ENCODE measurements at regions not wholly inside any gene's neighbourhood (a gene's known extent, or its start where the extent isn't known, plus 50 kb on each side); places are given as distances from the start of the nearest gene placed in this dataset.

GRCh38 chr14:25929881-25930615 lies 667.8 kb downstream of the NOVA1 start:
- TF ChIP-seq RARB (CRISPR knock-in tag; IDR thresholded peaks at IDR 0.05) (no peak), GLIS3 (CRISPR knock-in tag; IDR thresholded peaks at IDR 0.05) (no peak), ESRRG (CRISPR knock-in tag; IDR thresholded peaks at IDR 0.05) (no peak), OSR1 (CRISPR knock-in tag; IDR thresholded peaks at IDR 0.05) (no peak), CSDC2 (CRISPR knock-in tag; IDR thresholded peaks at IDR 0.05) (no peak), ZFP30 (CRISPR knock-in tag; IDR thresholded peaks at IDR 0.05) (no peak), ZFP3 (CRISPR knock-in tag; IDR thresholded peaks at IDR 0.05) (no peak), BACH2 (CRISPR knock-in tag; IDR thresholded peaks at IDR 0.05; ENCODE audit: borderline replicate concordance) (no peak)
- TF ChIP-seq, protein P1, sequence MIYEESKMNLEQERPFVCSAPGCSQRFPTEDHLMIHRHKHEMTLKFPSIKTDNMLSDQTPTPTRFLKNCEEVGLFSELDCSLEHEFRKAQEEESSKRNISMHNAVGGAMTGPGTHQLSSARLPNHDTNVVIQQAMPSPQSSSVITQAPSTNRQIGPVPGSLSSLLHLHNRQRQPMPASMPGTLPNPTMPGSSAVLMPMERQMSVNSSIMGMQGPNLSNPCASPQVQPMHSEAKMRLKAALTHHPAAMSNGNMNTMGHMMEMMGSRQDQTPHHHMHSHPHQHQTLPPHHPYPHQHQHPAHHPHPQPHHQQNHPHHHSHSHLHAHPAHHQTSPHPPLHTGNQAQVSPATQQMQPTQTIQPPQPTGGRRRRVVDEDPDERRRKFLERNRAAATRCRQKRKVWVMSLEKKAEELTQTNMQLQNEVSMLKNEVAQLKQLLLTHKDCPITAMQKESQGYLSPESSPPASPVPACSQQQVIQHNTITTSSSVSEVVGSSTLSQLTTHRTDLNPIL (CRISPR knock-in tag; IDR thresholded peaks at IDR 0.05; ENCODE audit: low read depth) = no peak
- TF ChIP-seq, protein P2, sequence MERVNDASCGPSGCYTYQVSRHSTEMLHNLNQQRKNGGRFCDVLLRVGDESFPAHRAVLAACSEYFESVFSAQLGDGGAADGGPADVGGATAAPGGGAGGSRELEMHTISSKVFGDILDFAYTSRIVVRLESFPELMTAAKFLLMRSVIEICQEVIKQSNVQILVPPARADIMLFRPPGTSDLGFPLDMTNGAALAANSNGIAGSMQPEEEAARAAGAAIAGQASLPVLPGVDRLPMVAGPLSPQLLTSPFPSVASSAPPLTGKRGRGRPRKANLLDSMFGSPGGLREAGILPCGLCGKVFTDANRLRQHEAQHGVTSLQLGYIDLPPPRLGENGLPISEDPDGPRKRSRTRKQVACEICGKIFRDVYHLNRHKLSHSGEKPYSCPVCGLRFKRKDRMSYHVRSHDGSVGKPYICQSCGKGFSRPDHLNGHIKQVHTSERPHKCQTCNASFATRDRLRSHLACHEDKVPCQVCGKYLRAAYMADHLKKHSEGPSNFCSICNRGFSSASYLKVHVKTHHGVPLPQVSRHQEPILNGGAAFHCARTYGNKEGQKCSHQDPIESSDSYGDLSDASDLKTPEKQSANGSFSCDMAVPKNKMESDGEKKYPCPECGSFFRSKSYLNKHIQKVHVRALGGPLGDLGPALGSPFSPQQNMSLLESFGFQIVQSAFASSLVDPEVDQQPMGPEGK (CRISPR knock-in tag; IDR thresholded peaks at IDR 0.05; ENCODE audit: borderline replicate concordance) = no peak
- ATAC-seq = no peak

GRCh38 chr14:25911831-25912230 lies 686.0 kb downstream of the NOVA1 start:
- no peak for ATAC-seq
- TF ChIP-seq, protein P3, sequence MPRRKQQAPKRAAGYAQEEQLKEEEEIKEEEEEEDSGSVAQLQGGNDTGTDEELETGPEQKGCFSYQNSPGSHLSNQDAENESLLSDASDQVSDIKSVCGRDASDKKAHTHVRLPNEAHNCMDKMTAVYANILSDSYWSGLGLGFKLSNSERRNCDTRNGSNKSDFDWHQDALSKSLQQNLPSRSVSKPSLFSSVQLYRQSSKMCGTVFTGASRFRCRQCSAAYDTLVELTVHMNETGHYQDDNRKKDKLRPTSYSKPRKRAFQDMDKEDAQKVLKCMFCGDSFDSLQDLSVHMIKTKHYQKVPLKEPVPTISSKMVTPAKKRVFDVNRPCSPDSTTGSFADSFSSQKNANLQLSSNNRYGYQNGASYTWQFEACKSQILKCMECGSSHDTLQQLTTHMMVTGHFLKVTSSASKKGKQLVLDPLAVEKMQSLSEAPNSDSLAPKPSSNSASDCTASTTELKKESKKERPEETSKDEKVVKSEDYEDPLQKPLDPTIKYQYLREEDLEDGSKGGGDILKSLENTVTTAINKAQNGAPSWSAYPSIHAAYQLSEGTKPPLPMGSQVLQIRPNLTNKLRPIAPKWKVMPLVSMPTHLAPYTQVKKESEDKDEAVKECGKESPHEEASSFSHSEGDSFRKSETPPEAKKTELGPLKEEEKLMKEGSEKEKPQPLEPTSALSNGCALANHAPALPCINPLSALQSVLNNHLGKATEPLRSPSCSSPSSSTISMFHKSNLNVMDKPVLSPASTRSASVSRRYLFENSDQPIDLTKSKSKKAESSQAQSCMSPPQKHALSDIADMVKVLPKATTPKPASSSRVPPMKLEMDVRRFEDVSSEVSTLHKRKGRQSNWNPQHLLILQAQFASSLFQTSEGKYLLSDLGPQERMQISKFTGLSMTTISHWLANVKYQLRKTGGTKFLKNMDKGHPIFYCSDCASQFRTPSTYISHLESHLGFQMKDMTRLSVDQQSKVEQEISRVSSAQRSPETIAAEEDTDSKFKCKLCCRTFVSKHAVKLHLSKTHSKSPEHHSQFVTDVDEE (CRISPR knock-in tag; IDR thresholded peaks at IDR 0.05) = no peak
- TF ChIP-seq, protein P1 (CRISPR knock-in tag; IDR thresholded peaks at IDR 0.05; ENCODE audit: low read depth) = no peak
- TF ChIP-seq BACH2 (CRISPR knock-in tag; IDR thresholded peaks at IDR 0.05; ENCODE audit: borderline replicate concordance) (no peak), CSDC2 (CRISPR knock-in tag; IDR thresholded peaks at IDR 0.05) (no peak), SNAI2 (CRISPR knock-in tag; IDR thresholded peaks at IDR 0.05) (no peak), CSRNP3 (CRISPR knock-in tag; IDR thresholded peaks at IDR 0.05) (no peak), ZC3H10 (CRISPR knock-in tag; IDR thresholded peaks at IDR 0.05) (no peak), ZFP30 (CRISPR knock-in tag; IDR thresholded peaks at IDR 0.05) (no peak), GLIS3 (CRISPR knock-in tag; IDR thresholded peaks at IDR 0.05) (no peak), PPARA (CRISPR knock-in tag; IDR thresholded peaks at IDR 0.05; ENCODE audit: borderline replicate concordance) (no peak), ZNF8 (CRISPR knock-in tag; IDR thresholded peaks at IDR 0.05) (no peak), ARNTL (CRISPR knock-in tag; IDR thresholded peaks at IDR 0.05; ENCODE audit: borderline replicate concordance, low read depth) (no peak), TOX (CRISPR knock-in tag; IDR thresholded peaks at IDR 0.05; ENCODE audit: borderline replicate concordance) (no peak), TCF4 (CRISPR knock-in tag; IDR thresholded peaks at IDR 0.05; ENCODE audit: borderline replicate concordance) (no peak), RARB (CRISPR knock-in tag; IDR thresholded peaks at IDR 0.05) (no peak), ZFP3 (CRISPR knock-in tag; IDR thresholded peaks at IDR 0.05) (no peak), OSR1 (CRISPR knock-in tag; IDR thresholded peaks at IDR 0.05) (no peak)
- TF ChIP-seq, protein P4, sequence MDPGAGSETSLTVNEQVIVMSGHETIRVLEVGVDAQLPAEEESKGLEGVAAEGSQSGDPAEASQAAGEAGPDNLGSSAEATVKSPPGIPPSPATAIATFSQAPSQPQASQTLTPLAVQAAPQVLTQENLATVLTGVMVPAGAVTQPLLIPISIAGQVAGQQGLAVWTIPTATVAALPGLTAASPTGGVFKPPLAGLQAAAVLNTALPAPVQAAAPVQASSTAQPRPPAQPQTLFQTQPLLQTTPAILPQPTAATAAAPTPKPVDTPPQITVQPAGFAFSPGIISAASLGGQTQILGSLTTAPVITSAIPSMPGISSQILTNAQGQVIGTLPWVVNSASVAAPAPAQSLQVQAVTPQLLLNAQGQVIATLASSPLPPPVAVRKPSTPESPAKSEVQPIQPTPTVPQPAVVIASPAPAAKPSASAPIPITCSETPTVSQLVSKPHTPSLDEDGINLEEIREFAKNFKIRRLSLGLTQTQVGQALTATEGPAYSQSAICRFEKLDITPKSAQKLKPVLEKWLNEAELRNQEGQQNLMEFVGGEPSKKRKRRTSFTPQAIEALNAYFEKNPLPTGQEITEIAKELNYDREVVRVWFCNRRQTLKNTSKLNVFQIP (CRISPR knock-in tag; IDR thresholded peaks at IDR 0.05; ENCODE audit: borderline replicate concordance, low read depth) = no peak
- TF ChIP-seq, protein P2 (CRISPR knock-in tag; IDR thresholded peaks at IDR 0.05; ENCODE audit: borderline replicate concordance) = no peak
